Ectodermal cell (in vitro differentiated cells): ENCODE measurements at regions not wholly inside any gene's neighbourhood (a gene's known extent, or its start where the extent isn't known, plus 50 kb on each side); places are given as distances from the start of the nearest gene placed in this dataset.
"Not testable (repeated sequence)": the region's sequence is repeated elsewhere in the genome, so short reads cannot be mapped to it uniquely, and the experiment has no call there.

Experiments used
- H3K27ac ChIP-seq: 2 replicates; pipeline ENCODE4 v1.7.0; 2013; ENCODE audit warnings: mild to moderate bottlenecking, low read depth, low read length; ENCODE audit not compliant: insufficient read depth, poor library complexity, severe bottlenecking
- H3K27me3 ChIP-seq: 2 replicates; pipeline ENCODE4 v1.7.0; 2013; ENCODE audit warnings: mild to moderate bottlenecking, low read length; ENCODE audit not compliant: insufficient read depth, control insufficient read depth, poor library complexity, severe bottlenecking
- H3K36me3 ChIP-seq: one replicate; pipeline ENCODE4 v1.7.0; 2013; ENCODE audit warnings: low read length; ENCODE audit not compliant: control insufficient read depth, insufficient read depth
- H3K4me1 ChIP-seq: one replicate; pipeline ENCODE4 v1.7.0; 2013; ENCODE audit warnings: low read length; ENCODE audit not compliant: control insufficient read depth, insufficient read depth
- H3K4me3 ChIP-seq: 2 replicates; pipeline ENCODE4 v1.7.0; 2013; ENCODE audit warnings: low read depth, low read length, control low read depth; ENCODE audit not compliant: insufficient read depth
- H3K9me3 ChIP-seq: 2 replicates; pipeline ENCODE4 v1.7.0; 2013; ENCODE audit warnings: mild to moderate bottlenecking, low read length, moderate library complexity; ENCODE audit not compliant: control insufficient read depth
- WGBS, 2 experiments: methylation state at CpG; one replicate each; pipeline ENCODE4 v1.1.7; 2013; ENCODE audit warnings: missing lambda C conversion rate in 2 of 2; 5-methylcytosine and 5-hydroxymethylcytosine counted together

GRCh38 chr11:122584670-122585069, 70.9 kb upstream of the UBASH3B start:
- Histone ChIP-seq H3K36me3 (no peaks in the 10 kb centered on the region), H3K27ac (no peak overlapping the region), H3K9me3 (no peaks in the 10 kb centered on the region), H3K4me1 (no peaks in the 10 kb centered on the region), H3K4me3 (no peak overlapping the region), H3K27me3 (no peaks in the 10 kb centered on the region)
- 90 to 96% methylated on average over 8 of the region's 8 CpGs for WGBS, 2 experiments

- not testable (repeated sequence) for H3K9me3 ChIP-seq
- 59% methylated on average over 13 of the region's 13 CpGs for WGBS, 2 experiments
Observed at GRCh38 chr11:122580071-122580470, 75.5 kb upstream of the UBASH3B start.

GRCh38 chr11:122578171-122578825, 77.2 kb upstream of the UBASH3B start:
- 92 to 93% methylated on average over 3 of the region's 3 CpGs for WGBS, 2 experiments
- Histone ChIP-seq H3K4me3 (no peak overlapping the region), H3K9me3 (no peaks in the 10 kb centered on the region), H3K27ac (no peak overlapping the region), H3K27me3 (no peaks in the 10 kb centered on the region), H3K4me1 (no peaks in the 10 kb centered on the region), H3K36me3 (no peaks in the 10 kb centered on the region)

More at GRCh38 chr11:122580071-122580470, 75.5 kb upstream of the UBASH3B start:
- H3K27me3 ChIP-seq, H3K27ac ChIP-seq, H3K4me1 ChIP-seq, H3K36me3 ChIP-seq, H3K4me3 ChIP-seq: not testable (repeated sequence)

GRCh38 chr11:122572592-122572991, 82.9 kb upstream of the UBASH3B start:
- WGBS, 2 experiments, result 88 to 89% methylated on average over 2 to 3 of the region's 3 CpGs
- H3K4me1 ChIP-seq, result no peaks in the 10 kb centered on the region
- H3K27ac ChIP-seq, result no peak overlapping the region
- no peak overlapping the region for H3K4me3 ChIP-seq
- no peaks in the 10 kb centered on the region for H3K27me3 ChIP-seq
- no peaks in the 10 kb centered on the region for H3K36me3 ChIP-seq
- no peaks in the 10 kb centered on the region for H3K9me3 ChIP-seq

GRCh38 chr11:122563761-122564160, 91.8 kb upstream of the UBASH3B start:
- Histone ChIP-seq H3K4me3 (no peak overlapping the region), H3K36me3 (no peaks in the 10 kb centered on the region), H3K27ac (no peak overlapping the region), H3K27me3 (no peaks in the 10 kb centered on the region), H3K4me1 (no peaks in the 10 kb centered on the region), H3K9me3 (no peaks in the 10 kb centered on the region)
- WGBS, 2 experiments, result 90 to 91% methylated on average over 3 of the region's 3 CpGs

GRCh38 chr11:122559734-122560382, 95.7 kb upstream of the UBASH3B start:
- Histone ChIP-seq H3K27me3 (no peaks in the 10 kb centered on the region), H3K4me1 (no peaks in the 10 kb centered on the region), H3K4me3 (no peak overlapping the region), H3K27ac (no peak overlapping the region), H3K9me3 (no peaks in the 10 kb centered on the region), H3K36me3 (no peaks in the 10 kb centered on the region)
- WGBS, 2 experiments, result 44 to 48% methylated on average over 9 of the region's 9 CpGs

GRCh38 chr11:122559218-122559617, 96.3 kb upstream of the UBASH3B start:
- H3K4me1 ChIP-seq, H3K4me3 ChIP-seq: not testable (repeated sequence)
- WGBS, 2 experiments, result 88 to 91% methylated on average over 8 to 9 of the region's 9 CpGs

GRCh38 chr11:122557163-122557562, 98.4 kb upstream of the UBASH3B start:
- WGBS, 2 experiments, result 91% methylated on average over 6 of the region's 6 CpGs
- H3K27me3 ChIP-seq, H3K36me3 ChIP-seq, H3K4me1 ChIP-seq, H3K4me3 ChIP-seq, H3K9me3 ChIP-seq, H3K27ac ChIP-seq: not testable (repeated sequence)

More at GRCh38 chr11:122559218-122559617, 96.3 kb upstream of the UBASH3B start:
- H3K27me3 ChIP-seq, H3K36me3 ChIP-seq, H3K9me3 ChIP-seq, H3K27ac ChIP-seq: not testable (repeated sequence)

- 95 to 98% methylated on average over 34 of the region's 34 CpGs for WGBS, 2 experiments
- H3K36me3 ChIP-seq, result no peaks in the 10 kb centered on the region
- no peaks in the 10 kb centered on the region for H3K4me1 ChIP-seq
- no peaks in the 10 kb centered on the region for H3K27me3 ChIP-seq
- no peaks in the 10 kb centered on the region for H3K9me3 ChIP-seq
- H3K27ac ChIP-seq, result no peak overlapping the region
- no peak overlapping the region for H3K4me3 ChIP-seq
Observed at GRCh38 chr11:122556605-122557004, 98.9 kb upstream of the UBASH3B start.

- Histone ChIP-seq H3K27me3 (no peaks in the 10 kb centered on the region), H3K9me3 (no peaks in the 10 kb centered on the region), H3K4me1 (no peaks in the 10 kb centered on the region), H3K4me3 (no peak overlapping the region), H3K36me3 (no peaks in the 10 kb centered on the region), H3K27ac (no peak overlapping the region)
- 90% methylated on average over 3 of the region's 3 CpGs for WGBS, 2 experiments
Observed at GRCh38 chr11:122538060-122538459, 117.5 kb upstream of the UBASH3B start.
